Kidney (tissue), 13 donors: ENCODE measurements at regions not wholly inside any gene's neighbourhood (a gene's known extent, or its start where the extent isn't known, plus 50 kb on each side); places are given as distances from the start of the nearest gene placed in this dataset.

Experiments used
- DNase-seq, 5 donors: peaks; one replicate each; pipeline ENCODE4 v3.0.0-alpha.2; 2013 to 2020
- FAIRE-seq: peaks from 2 replicates; lab custom pipeline; 2012; peaks lifted over from hg19 to GRCh38; lab: Jason Lieb, UNC
- H3K27ac ChIP-seq, 2 donors: one replicate each; pipeline ENCODE4 v1.7.0; 2013; ENCODE audit warnings: low read depth in 2 of 2, low read length in 2 of 2, inconsistent platforms in 1 of 2
- H3K27me3 ChIP-seq: one replicate; pipeline ENCODE4 v1.7.1; 2013; ENCODE audit warnings: low read length, inconsistent platforms; ENCODE audit not compliant: control insufficient read depth, insufficient read depth
- H3K36me3 ChIP-seq, 3 donors: one replicate each; pipeline versions ENCODE4 v1.7.0 to v1.7.1; 2013; ENCODE audit warnings: low read length in 3 of 3, control low read depth in 1 of 3, inconsistent platforms in 1 of 3; ENCODE audit not compliant: insufficient read depth in 3 of 3, control insufficient read depth in 2 of 3
- H3K4me1 ChIP-seq, 3 donors: one replicate each; pipeline versions ENCODE4 v1.7.0 to v1.7.1; 2013; ENCODE audit warnings: low read length in 3 of 3, inconsistent platforms in 1 of 3, low read depth in 1 of 3; ENCODE audit not compliant: control insufficient read depth in 2 of 3, insufficient read depth in 2 of 3
- H3K4me3 ChIP-seq, 3 donors: one replicate each; pipeline versions ENCODE4 v1.7.0 to v1.8.1; 2013; ENCODE audit warnings: low read length in 3 of 3, control low read depth in 1 of 3, inconsistent platforms in 1 of 3
- H3K9ac ChIP-seq, 3 donors: one replicate each; pipeline versions ENCODE4 v1.7.0 to v1.7.1; 2013; ENCODE audit warnings: low read length in 3 of 3, control low read depth in 1 of 3, inconsistent platforms in 1 of 3
- H3K9me3 ChIP-seq, 3 donors: one replicate each; pipeline versions ENCODE4 v1.7.0 to v1.7.1; 2013; ENCODE audit warnings: low read length in 3 of 3, control low read depth in 1 of 3, inconsistent platforms in 1 of 3; ENCODE audit not compliant: control insufficient read depth in 2 of 3, insufficient read depth in 1 of 3
- CTCF ChIP-seq: IDR thresholded peaks from 3 replicates; pipeline ENCODE4 v1.5.1; 2012; ENCODE audit warnings: mild to moderate bottlenecking, moderate library complexity, borderline replicate concordance; ENCODE audit not compliant: insufficient read depth; ENCODE audit errors: extremely low read depth
- intact Hi-C: fragments of 100-400 bp; cut with DNase I; formaldehyde crosslinking; loops from one replicate; pipeline ENCODE4 v1.11.1; 2022
- donor health status: control.
- donor health status: control.
- donor health status: control.
- donor health status: control.
- donor health status: control.
- donor health status: DM: yes; HTN: yes; CAD: no.
- donor health status: Normal renal cell carcinoma (clear cell type).

DNA sequence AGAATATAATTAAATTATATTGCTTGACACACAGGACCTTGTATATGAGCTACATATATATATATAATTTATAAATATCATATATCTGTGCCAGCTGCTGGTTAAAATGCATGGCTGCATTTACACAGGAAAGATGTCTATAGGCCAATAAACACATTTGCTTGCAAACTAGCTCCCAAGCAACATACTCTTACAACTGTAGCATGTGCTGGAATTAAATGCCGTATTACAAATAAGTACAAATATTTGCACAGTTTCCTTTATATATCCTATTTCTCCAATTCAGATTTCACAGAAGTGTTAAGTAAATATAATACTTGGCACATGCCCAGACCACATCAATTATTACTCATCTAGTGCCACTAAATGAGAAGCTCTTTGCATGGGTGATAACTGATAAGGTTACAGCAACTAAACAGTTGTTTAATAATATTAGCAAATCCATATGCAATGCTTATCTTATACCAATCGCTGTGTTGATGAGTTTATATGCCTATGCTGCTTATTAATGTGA lies 66.7 kb upstream of the E2F7 start:
- Histone ChIP-seq H3K36me3 (no peaks in the 10 kb centered on the region), H3K27me3 (no peaks in the 10 kb centered on the region), H3K27ac (no peak overlapping the region), H3K4me1 (no peaks in the 10 kb centered on the region), H3K9me3 (no peaks in the 10 kb centered on the region), H3K9ac (no peak overlapping the region), H3K4me3 (no peak overlapping the region)
- no peak for FAIRE-seq
- no peak for TF ChIP-seq CTCF
- intact Hi-C loops: no loop called here
- no peak for DNase-seq

GRCh38 chr12:77130193-77130592 lies 64.8 kb upstream of the E2F7 start:
- DNase-seq: no peak
- H3K36me3 ChIP-seq: no peaks in the 10 kb centered on the region
- no peak overlapping the region for H3K4me3 ChIP-seq
- no peaks in the 10 kb centered on the region for H3K9me3 ChIP-seq
- no peak overlapping the region for H3K27ac ChIP-seq
- intact Hi-C loops: no loop called here
- no peaks in the 10 kb centered on the region for H3K27me3 ChIP-seq
- H3K9ac ChIP-seq: no peak overlapping the region
- FAIRE-seq: no peak
- no peak for TF ChIP-seq CTCF
- no peaks in the 10 kb centered on the region for H3K4me1 ChIP-seq

GRCh38 chr12:77124767-77125166 lies 59.4 kb upstream of the E2F7 start:
- intact Hi-C loops: no loop called here
- TF ChIP-seq CTCF: no peak
- Histone ChIP-seq H3K4me1 (no peaks in the 10 kb centered on the region), H3K27me3 (no peaks in the 10 kb centered on the region), H3K9me3 (peaks cover 0 to 2% (median 0%) of the 10 kb centered on the region in 3 donors), H3K4me3 (no peak overlapping the region), H3K36me3 (no peaks in the 10 kb centered on the region), H3K9ac (no peak overlapping the region), H3K27ac (no peak overlapping the region)
- DNase-seq (no peak), FAIRE-seq (no peak)

GRCh38 chr12:77122661-77123060 lies 57.3 kb upstream of the E2F7 start:
- intact Hi-C loops: no loop called here
- no peak for FAIRE-seq
- no peak for DNase-seq
- Histone ChIP-seq H3K27ac (no peak overlapping the region), H3K36me3 (no peaks in the 10 kb centered on the region), H3K4me3 (no peak overlapping the region), H3K9me3 (peaks cover 0 to 2% (median 0%) of the 10 kb centered on the region in 3 donors), H3K4me1 (no peaks in the 10 kb centered on the region), H3K27me3 (no peaks in the 10 kb centered on the region), H3K9ac (no peak overlapping the region)
- TF ChIP-seq CTCF: no peak
